ENCODE measurements at regions not wholly inside any gene's neighbourhood (a gene's known extent, or its start where the extent isn't known, plus 50 kb on each side); places are given as distances from the start of the nearest gene placed in this dataset.

DNA sequence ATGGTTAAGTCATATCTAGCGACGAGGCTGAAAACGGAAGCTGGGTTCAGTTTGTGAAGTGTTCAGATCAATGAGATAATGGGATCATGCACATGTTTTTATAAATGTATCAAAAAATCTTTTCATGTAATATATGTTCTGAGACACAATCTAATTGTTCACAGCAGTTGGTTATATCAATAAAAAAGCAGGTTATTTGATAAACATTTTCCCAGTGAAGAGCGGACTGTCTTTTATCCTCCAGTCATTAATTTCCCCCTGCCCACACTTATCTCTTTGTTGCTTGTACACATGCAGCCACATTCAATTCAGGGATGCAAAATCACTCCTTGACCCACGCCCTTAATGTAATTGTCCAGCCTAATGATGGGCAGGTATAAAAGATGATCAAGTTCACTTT lies 563.1 kb downstream of the INHBA start:
- DNase-seq (ENCODE audit: low read depth) = no peak
- no peak overlapping the region for H3K4me3 ChIP-seq (ENCODE audit: low read depth, low read length)
- TF ChIP-seq, protein P1, sequence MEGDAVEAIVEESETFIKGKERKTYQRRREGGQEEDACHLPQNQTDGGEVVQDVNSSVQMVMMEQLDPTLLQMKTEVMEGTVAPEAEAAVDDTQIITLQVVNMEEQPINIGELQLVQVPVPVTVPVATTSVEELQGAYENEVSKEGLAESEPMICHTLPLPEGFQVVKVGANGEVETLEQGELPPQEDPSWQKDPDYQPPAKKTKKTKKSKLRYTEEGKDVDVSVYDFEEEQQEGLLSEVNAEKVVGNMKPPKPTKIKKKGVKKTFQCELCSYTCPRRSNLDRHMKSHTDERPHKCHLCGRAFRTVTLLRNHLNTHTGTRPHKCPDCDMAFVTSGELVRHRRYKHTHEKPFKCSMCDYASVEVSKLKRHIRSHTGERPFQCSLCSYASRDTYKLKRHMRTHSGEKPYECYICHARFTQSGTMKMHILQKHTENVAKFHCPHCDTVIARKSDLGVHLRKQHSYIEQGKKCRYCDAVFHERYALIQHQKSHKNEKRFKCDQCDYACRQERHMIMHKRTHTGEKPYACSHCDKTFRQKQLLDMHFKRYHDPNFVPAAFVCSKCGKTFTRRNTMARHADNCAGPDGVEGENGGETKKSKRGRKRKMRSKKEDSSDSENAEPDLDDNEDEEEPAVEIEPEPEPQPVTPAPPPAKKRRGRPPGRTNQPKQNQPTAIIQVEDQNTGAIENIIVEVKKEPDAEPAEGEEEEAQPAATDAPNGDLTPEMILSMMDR (IDR thresholded peaks at IDR 0.05; ENCODE audit: insufficient read depth, low read depth, low read length) = no peak

- TF ChIP-seq, protein P1 (IDR thresholded peaks at IDR 0.05; ENCODE audit: insufficient read depth, low read depth, low read length) = no peak
- DNase-seq (ENCODE audit: low read depth) = no peak
- no peak overlapping the region for H3K4me3 ChIP-seq (ENCODE audit: low read depth, low read length)
Measured at GRCh38 chr7:41136551-41136950, 566.3 kb downstream of the INHBA start.

GRCh38 chr7:41135511-41135910 lies 567.4 kb downstream of the INHBA start:
- H3K4me3 ChIP-seq (ENCODE audit: low read depth, low read length) = no peak overlapping the region
- TF ChIP-seq, protein P1 (IDR thresholded peaks at IDR 0.05; ENCODE audit: insufficient read depth, low read depth, low read length) = no peak
- DNase-seq (ENCODE audit: low read depth) = no peak

DNA sequence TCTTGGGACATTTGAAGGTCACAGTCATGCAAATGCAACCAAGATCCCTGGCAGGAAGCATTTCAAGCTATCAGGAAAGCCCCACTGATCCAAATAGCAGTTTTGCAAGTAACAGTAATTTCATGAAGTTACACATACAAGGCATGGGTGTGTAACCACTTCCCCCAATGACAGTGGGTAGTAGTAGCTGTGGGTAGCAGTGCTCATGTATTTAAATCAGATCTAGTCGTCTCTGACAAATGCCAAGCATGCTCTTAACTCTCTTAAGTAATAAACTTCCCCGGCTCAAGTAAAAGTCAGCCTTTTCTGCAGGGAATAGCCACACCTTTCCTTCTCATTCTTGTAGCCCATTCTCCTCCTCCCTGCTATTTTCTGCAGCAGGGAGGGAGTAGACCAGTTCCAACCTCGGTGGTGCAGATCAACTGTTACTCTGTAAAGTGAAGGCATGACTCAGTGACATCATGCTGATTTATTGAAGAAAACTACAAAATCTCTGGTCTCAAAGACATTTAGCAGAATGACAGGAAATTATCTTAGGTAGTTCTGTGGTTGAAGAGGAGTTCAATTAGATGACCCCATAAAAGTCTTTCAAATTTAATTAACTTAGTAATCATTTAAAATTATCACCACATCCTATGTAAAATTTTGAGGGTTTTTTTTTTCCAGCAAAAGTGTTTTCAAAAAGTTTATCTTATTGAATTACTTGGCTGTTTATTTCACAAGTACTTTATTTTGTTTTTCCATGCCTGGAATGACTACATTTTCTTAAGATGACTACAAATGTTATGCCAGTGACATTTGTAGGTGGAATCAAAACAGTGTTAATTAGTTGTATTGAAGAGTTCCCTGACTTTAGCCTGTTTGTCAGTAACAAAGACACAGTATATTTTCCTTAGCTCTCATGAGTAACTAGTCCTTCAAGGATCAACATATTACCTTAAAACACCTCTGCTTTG lies 568.3 kb downstream of the INHBA start:
- DNase-seq (ENCODE audit: low read depth) = peak; percentile 64
- TF ChIP-seq, protein P1 (IDR thresholded peaks at IDR 0.05; ENCODE audit: insufficient read depth, low read depth, low read length) = no peak
- no peak overlapping the region for H3K4me3 ChIP-seq (ENCODE audit: low read depth, low read length)

GRCh38 chr7:41133690-41134299 lies 569.1 kb downstream of the INHBA start:
- DNase-seq (ENCODE audit: low read depth) = no peak
- TF ChIP-seq, protein P1 (IDR thresholded peaks at IDR 0.05; ENCODE audit: insufficient read depth, low read depth, low read length) = no peak
- H3K4me3 ChIP-seq (ENCODE audit: low read depth, low read length) = no peak overlapping the region

GRCh38 chr7:41131956-41132355 lies 570.9 kb downstream of the INHBA start:
- TF ChIP-seq, protein P1 (IDR thresholded peaks at IDR 0.05; ENCODE audit: insufficient read depth, low read depth, low read length) = no peak
- no peak for DNase-seq (ENCODE audit: low read depth)
- no peak overlapping the region for H3K4me3 ChIP-seq (ENCODE audit: low read depth, low read length)
